IMR-90 (cell line): ENCODE measurements at regions not wholly inside any gene's neighbourhood (a gene's known extent, or its start where the extent isn't known, plus 50 kb on each side); places are given as distances from the start of the nearest gene placed in this dataset.

ENCODE experiments used
- ATAC-seq: fragments of 200-7000 bp; cut with Tn5 transposase; 2 replicates; pipeline ENCODE4 v1.9.1; 2020; ENCODE audit warnings: low read depth, mild to moderate bottlenecking, moderate library complexity
- BruUV-seq: library from RNA; stranded (reverse); fragments of 400-500 nt; replicated peaks from 2 replicates; lab custom pipeline; 2021; lab: Mats Ljungman, UMichigan
- CTCF ChIA-PET: fragments of 300-600 bp; formaldehyde crosslinking; extraction: SDS; loops from one replicate; lab custom pipeline; 2021; ENCODE audit warnings: antibody characterized with exemption; lab: Yijun Ruan, JAX
- POLR2A ChIA-PET: fragments of 300-600 bp; sonication (Branson Sonifier 250); formaldehyde crosslinking; loops from one replicate; lab custom pipeline; 2022; ENCODE audit warnings: antibody characterized with exemption; ENCODE audit not compliant: unreplicated experiment; lab: Charles Lee
- DNase-seq: peaks from one replicate; pipeline ENCODE4 v3.0.0; 2013
- H2AFZ ChIP-seq: replicated peaks from 2 replicates; pipeline ENCODE3; 2013; ENCODE audit warnings: low read length, mild to moderate bottlenecking; ENCODE audit not compliant: poor library complexity
- H2AK5ac ChIP-seq: 2 replicates; pipeline ENCODE4 v1.6.1; 2013; ENCODE audit warnings: low read depth, low read length, inconsistent platforms
- H2AK9ac ChIP-seq: replicated peaks from 2 replicates; pipeline ENCODE3; 2013; ENCODE audit warnings: mild to moderate bottlenecking, low read depth, low read length, moderate library complexity; ENCODE audit not compliant: poor library complexity
- H2BK120ac ChIP-seq: 2 replicates; pipeline ENCODE4 v1.6.1; 2013; ENCODE audit warnings: low read depth, low read length, inconsistent platforms
- H2BK15ac ChIP-seq: 3 replicates; pipeline ENCODE4 v1.6.1; 2013; ENCODE audit warnings: low read depth, low read length, inconsistent platforms
- H2BK20ac ChIP-seq: 2 replicates; pipeline ENCODE4 v1.6.1; 2013; ENCODE audit warnings: low read depth, mild to moderate bottlenecking, inconsistent platforms, low read length, moderate library complexity
- H2BK5ac ChIP-seq: 2 replicates; pipeline ENCODE4 v1.6.1; 2013; ENCODE audit warnings: mild to moderate bottlenecking, low read depth, low read length, inconsistent platforms; ENCODE audit not compliant: poor library complexity, severe bottlenecking
- H3K14ac ChIP-seq: replicated peaks from 2 replicates; pipeline ENCODE4 v1.6.1; 2013; ENCODE audit warnings: low read depth, low read length, inconsistent platforms
- H3K18ac ChIP-seq: 2 replicates; pipeline ENCODE4 v1.6.1; 2013; ENCODE audit warnings: low read depth, low read length, control low read depth
- H3K23ac ChIP-seq: 2 replicates; pipeline ENCODE4 v1.6.1; 2013; ENCODE audit warnings: low read depth, low read length, inconsistent platforms
- H3K27ac ChIP-seq: 2 replicates; pipeline ENCODE4 v1.5.1; 2013; ENCODE audit warnings: mild to moderate bottlenecking, control low read depth, low read length; ENCODE audit not compliant: insufficient read depth
- H3K27me3 ChIP-seq: 2 replicates; pipeline ENCODE4 v1.6.1; 2013; ENCODE audit warnings: low read length; ENCODE audit not compliant: control insufficient read depth, insufficient read depth
- H3K36me3 ChIP-seq: 2 replicates; pipeline ENCODE4 v1.6.1; 2013; ENCODE audit warnings: low read length, mixed read lengths; ENCODE audit not compliant: control insufficient read depth, insufficient read depth
- H3K4ac ChIP-seq: 2 replicates; pipeline ENCODE4 v1.6.1; 2013; ENCODE audit warnings: low read depth, low read length, inconsistent platforms
- H3K4me1 ChIP-seq: 2 replicates; pipeline ENCODE4 v1.6.1; 2013; ENCODE audit warnings: low read length, mixed read lengths; ENCODE audit not compliant: control insufficient read depth, insufficient read depth
- H3K4me2 ChIP-seq: 2 replicates; pipeline ENCODE4 v1.6.1; 2013; ENCODE audit warnings: low read depth, mild to moderate bottlenecking, control low read depth, low read length, moderate library complexity
- H3K4me3 ChIP-seq: 2 replicates; pipeline ENCODE4 v1.5.1; 2013; ENCODE audit warnings: low read depth, mild to moderate bottlenecking, control low read depth, low read length, moderate library complexity; ENCODE audit not compliant: insufficient read depth
- H3K56ac ChIP-seq: 2 replicates; pipeline ENCODE4 v1.6.1; 2013; ENCODE audit warnings: low read length, inconsistent platforms; ENCODE audit not compliant: insufficient read depth; ENCODE audit errors: extremely low read depth
- H3K79me1 ChIP-seq, 2 experiments: 2 replicates each; pipeline ENCODE4 v1.6.1; 2013; ENCODE audit warnings: low read length in 2 of 2, inconsistent platforms in 1 of 2, low read depth in 1 of 2
- H3K9ac ChIP-seq: 2 replicates; pipeline ENCODE4 v1.6.1; 2013; ENCODE audit warnings: low read depth, low read length, control low read depth
- H3K9me1 ChIP-seq: 2 replicates; pipeline ENCODE4 v1.6.1; 2013; ENCODE audit warnings: low read length, inconsistent platforms; ENCODE audit not compliant: insufficient read depth
- H3K9me3 ChIP-seq: 2 replicates; pipeline ENCODE4 v1.6.1; 2013; ENCODE audit warnings: low read length; ENCODE audit not compliant: control insufficient read depth, insufficient read depth
- H4K20me1 ChIP-seq: 2 replicates; pipeline ENCODE4 v1.6.1; 2013; ENCODE audit warnings: low read length, inconsistent platforms; ENCODE audit not compliant: insufficient read depth
- H4K5ac ChIP-seq: 2 replicates; pipeline ENCODE4 v1.6.1; 2013; ENCODE audit warnings: mild to moderate bottlenecking, low read depth, low read length, control low read depth
- H4K8ac ChIP-seq, 2 experiments: 2 replicates each; pipeline ENCODE4 v1.6.1; 2013; ENCODE audit warnings: low read depth in 2 of 2, low read length in 2 of 2, control low read depth in 1 of 2, inconsistent platforms in 1 of 2
- H4K91ac ChIP-seq: 2 replicates; pipeline ENCODE4 v1.6.1; 2013; ENCODE audit warnings: low read depth, low read length, inconsistent platforms; ENCODE audit not compliant: insufficient read depth
- BHLHE40 ChIP-seq: fragments of 150-350 bp; IDR thresholded peaks from 2 replicates; pipeline ENCODE4 v1.6.1; 2016; ENCODE audit warnings: mild to moderate bottlenecking, low read depth, low read length
- CEBPB ChIP-seq: IDR thresholded peaks from 2 replicates; pipeline ENCODE4 v1.6.1; 2012; ENCODE audit warnings: low read depth, low read length, improper control_type of control experiment
- CHD1 ChIP-seq: IDR thresholded peaks from 2 replicates; pipeline ENCODE4 v1.6.1; 2012; ENCODE audit warnings: low read depth, low read length, improper control_type of control experiment
- FOS ChIP-seq: fragments of 150-350 bp; IDR thresholded peaks from 2 replicates; pipeline ENCODE4 v1.6.1; 2016; ENCODE audit warnings: low read depth, low read length
- MAFK ChIP-seq: IDR thresholded peaks from 2 replicates; pipeline ENCODE4 v1.6.1; 2012; ENCODE audit warnings: low read depth, low read length, improper control_type of control experiment
- MAZ ChIP-seq: IDR thresholded peaks from 2 replicates; pipeline ENCODE4 v1.6.1; 2012; ENCODE audit warnings: low read depth, mild to moderate bottlenecking, low read length, improper control_type of control experiment, moderate library complexity, borderline replicate concordance
- MXI1 ChIP-seq: IDR thresholded peaks from 2 replicates; pipeline ENCODE4 v1.6.1; 2012; ENCODE audit warnings: low read depth, mild to moderate bottlenecking, low read length, moderate library complexity, borderline replicate concordance
- NFE2L2 ChIP-seq: fragments of 150-350 bp; IDR thresholded peaks from 2 replicates; pipeline ENCODE4 v1.6.1; 2016; ENCODE audit warnings: low read depth, mild to moderate bottlenecking, low read length
- POLR2A ChIP-seq: IDR thresholded peaks from 2 replicates; pipeline ENCODE4 v1.6.1; 2012; ENCODE audit warnings: mild to moderate bottlenecking, low read depth, low read length
- RAD21 ChIP-seq: IDR thresholded peaks from 2 replicates; pipeline ENCODE4 v1.6.1; 2012; ENCODE audit warnings: low read length, improper control_type of control experiment
- RCOR1 ChIP-seq: IDR thresholded peaks from 2 replicates; pipeline ENCODE4 v1.6.1; 2012; ENCODE audit warnings: mild to moderate bottlenecking, low read length, improper control_type of control experiment; ENCODE audit not compliant: insufficient replicate concordance
- RFX5 ChIP-seq: IDR thresholded peaks from 2 replicates; pipeline ENCODE4 v1.8.0; 2012; ENCODE audit warnings: low read depth, mild to moderate bottlenecking, low read length, moderate library complexity
- SMC3 ChIP-seq: fragments of 150-350 bp; IDR thresholded peaks from 2 replicates; pipeline ENCODE4 v1.6.1; 2016; ENCODE audit warnings: low read depth, mild to moderate bottlenecking, antibody characterized with exemption, low read length, moderate library complexity
- WGBS, 2 experiments: methylation state at CpG; one replicate each; pipeline versions ENCODE4 v1.1.5 to v1.1.7; 2013; ENCODE audit warnings: missing lambda C conversion rate in 2 of 2; ENCODE audit not compliant: insufficient read length in 1 of 2; ENCODE audit errors: extremely low coverage in 2 of 2; 5-methylcytosine and 5-hydroxymethylcytosine counted together
- dilution Hi-C: fragments of 300-500 bp; cut with HindIII; formaldehyde crosslinking; loops from one replicate; pipeline ENCODE4 v1.14.3; 2018; ENCODE audit warnings: low sequenced_read_pairs; ENCODE audit not compliant: unreplicated experiment
- in situ Hi-C: fragments of 300-500 bp; cut with MboI; formaldehyde crosslinking; loops from 3 replicates; pipeline ENCODE4 v1.14.3; 2019; ENCODE audit warnings: low sequenced_read_pairs, inconsistent platforms, mixed read lengths
- intact Hi-C: fragments of 100-400 bp; cut with micrococcal nuclease; formaldehyde crosslinking; loops from 2 replicates; pipeline ENCODE4 v1.10.0; 2022
- TF ChIP-seq, protein P1 (sequence below): fragments of 150-350 bp; IDR thresholded peaks from 2 replicates; pipeline ENCODE4 v1.6.1; 2016; ENCODE audit warnings: low read depth, mild to moderate bottlenecking, low read length, moderate library complexity, borderline replicate concordance
- TF ChIP-seq, protein P2 (sequence below): fragments of 150-350 bp; IDR thresholded peaks from 2 replicates; pipeline ENCODE4 v1.6.1; 2017; ENCODE audit warnings: mild to moderate bottlenecking, antibody characterized with exemption, low read length, low read depth
- TF ChIP-seq, protein P3 (sequence below): conservative IDR thresholded peaks from 2 replicates; pipeline ENCODE4 v1.5.1; 2012; ENCODE audit warnings: mild to moderate bottlenecking, low read depth, low read length, improper control_type of control experiment

DNA sequence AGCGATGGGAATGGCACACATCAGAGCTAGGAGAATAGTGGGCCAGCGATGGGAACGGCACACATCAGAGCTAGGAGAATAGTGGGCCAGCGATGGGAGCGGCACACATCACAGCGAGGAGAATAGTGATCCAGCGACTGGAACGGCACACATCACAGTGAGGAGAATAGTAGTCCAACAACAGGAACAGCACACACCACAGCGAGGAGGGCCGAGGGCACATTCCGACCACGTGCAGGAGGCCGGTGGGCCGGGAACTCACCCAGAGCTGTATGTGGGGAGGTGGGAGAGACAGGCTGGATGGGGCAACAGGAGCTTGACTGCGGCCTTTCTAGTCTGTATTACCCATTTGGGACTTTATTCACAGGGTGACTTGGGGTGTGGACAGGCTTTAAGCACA, 271.1 kb upstream of the IRX4 start:
- BruUV-seq = no TSS peak

More for the DNA sequence above, 271.1 kb upstream of the IRX4 start:
- intact Hi-C loops (no loop called here), in situ Hi-C loops (no loop called here), dilution Hi-C loops (no loop called here)
- H3K14ac ChIP-seq = no peak overlapping the region
- no peak overlapping the region for H2BK20ac ChIP-seq
- WGBS, 2 experiments = 48% methylated on average over 4 of the region's 15 CpGs; no CpG with 5 or more reads in 1 of the 2 experiments
- no peak overlapping the region for H3K9ac ChIP-seq
- CTCF ChIA-PET = no interaction called here
- POLR2A ChIA-PET = no interaction called here
- H4K5ac ChIP-seq = no peak overlapping the region
- H3K4me1 ChIP-seq = no peaks in the 10 kb centered on the region
- no peak overlapping the region for H2BK120ac ChIP-seq
- no peak overlapping the region for H4K91ac ChIP-seq
- H3K79me1 ChIP-seq = no peaks in the 10 kb centered on the region
- H3K23ac ChIP-seq = no peak overlapping the region
- peaks cover 28% of the 10 kb centered on the region for H3K9me3 ChIP-seq
- H3K4ac ChIP-seq = no peak overlapping the region
- no peak overlapping the region for H2BK5ac ChIP-seq
- H4K20me1 ChIP-seq = no peaks in the 10 kb centered on the region
- H3K27ac ChIP-seq = no peak overlapping the region
- no peak for ATAC-seq
- no peaks in the 10 kb centered on the region for H3K36me3 ChIP-seq
- no peak for TF ChIP-seq CEBPB
- TF ChIP-seq NFE2L2 = no peak
- no peak for TF ChIP-seq CHD1
- TF ChIP-seq FOS = no peak
- no peak for TF ChIP-seq RCOR1
- no peak for TF ChIP-seq MAFK
- no peak for TF ChIP-seq RFX5
- no peak for TF ChIP-seq BHLHE40
- TF ChIP-seq POLR2A = no peak
- TF ChIP-seq, protein P1, sequence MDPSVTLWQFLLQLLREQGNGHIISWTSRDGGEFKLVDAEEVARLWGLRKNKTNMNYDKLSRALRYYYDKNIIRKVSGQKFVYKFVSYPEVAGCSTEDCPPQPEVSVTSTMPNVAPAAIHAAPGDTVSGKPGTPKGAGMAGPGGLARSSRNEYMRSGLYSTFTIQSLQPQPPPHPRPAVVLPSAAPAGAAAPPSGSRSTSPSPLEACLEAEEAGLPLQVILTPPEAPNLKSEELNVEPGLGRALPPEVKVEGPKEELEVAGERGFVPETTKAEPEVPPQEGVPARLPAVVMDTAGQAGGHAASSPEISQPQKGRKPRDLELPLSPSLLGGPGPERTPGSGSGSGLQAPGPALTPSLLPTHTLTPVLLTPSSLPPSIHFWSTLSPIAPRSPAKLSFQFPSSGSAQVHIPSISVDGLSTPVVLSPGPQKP = no peak
- TF ChIP-seq, protein P2, sequence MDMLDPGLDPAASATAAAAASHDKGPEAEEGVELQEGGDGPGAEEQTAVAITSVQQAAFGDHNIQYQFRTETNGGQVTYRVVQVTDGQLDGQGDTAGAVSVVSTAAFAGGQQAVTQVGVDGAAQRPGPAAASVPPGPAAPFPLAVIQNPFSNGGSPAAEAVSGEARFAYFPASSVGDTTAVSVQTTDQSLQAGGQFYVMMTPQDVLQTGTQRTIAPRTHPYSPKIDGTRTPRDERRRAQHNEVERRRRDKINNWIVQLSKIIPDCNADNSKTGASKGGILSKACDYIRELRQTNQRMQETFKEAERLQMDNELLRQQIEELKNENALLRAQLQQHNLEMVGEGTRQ = no peak
- no peak for TF ChIP-seq MAZ
- no peak for TF ChIP-seq RAD21
- TF ChIP-seq, protein P3, sequence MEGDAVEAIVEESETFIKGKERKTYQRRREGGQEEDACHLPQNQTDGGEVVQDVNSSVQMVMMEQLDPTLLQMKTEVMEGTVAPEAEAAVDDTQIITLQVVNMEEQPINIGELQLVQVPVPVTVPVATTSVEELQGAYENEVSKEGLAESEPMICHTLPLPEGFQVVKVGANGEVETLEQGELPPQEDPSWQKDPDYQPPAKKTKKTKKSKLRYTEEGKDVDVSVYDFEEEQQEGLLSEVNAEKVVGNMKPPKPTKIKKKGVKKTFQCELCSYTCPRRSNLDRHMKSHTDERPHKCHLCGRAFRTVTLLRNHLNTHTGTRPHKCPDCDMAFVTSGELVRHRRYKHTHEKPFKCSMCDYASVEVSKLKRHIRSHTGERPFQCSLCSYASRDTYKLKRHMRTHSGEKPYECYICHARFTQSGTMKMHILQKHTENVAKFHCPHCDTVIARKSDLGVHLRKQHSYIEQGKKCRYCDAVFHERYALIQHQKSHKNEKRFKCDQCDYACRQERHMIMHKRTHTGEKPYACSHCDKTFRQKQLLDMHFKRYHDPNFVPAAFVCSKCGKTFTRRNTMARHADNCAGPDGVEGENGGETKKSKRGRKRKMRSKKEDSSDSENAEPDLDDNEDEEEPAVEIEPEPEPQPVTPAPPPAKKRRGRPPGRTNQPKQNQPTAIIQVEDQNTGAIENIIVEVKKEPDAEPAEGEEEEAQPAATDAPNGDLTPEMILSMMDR = no peak
- no peak for TF ChIP-seq MXI1
- no peak for TF ChIP-seq SMC3
- no peak overlapping the region for H3K18ac ChIP-seq
- H3K27me3 ChIP-seq = no peaks in the 10 kb centered on the region
- no peaks in the 10 kb centered on the region for H3K9me1 ChIP-seq
- no peak overlapping the region for H2BK15ac ChIP-seq
- peak overlapping the region; percentile 43 for H2AFZ ChIP-seq
- H3K4me3 ChIP-seq = no peak overlapping the region
- no peak overlapping the region for H2AK5ac ChIP-seq
- no peak overlapping the region for H3K56ac ChIP-seq
- H4K8ac ChIP-seq = no peak overlapping the region
- H2AK9ac ChIP-seq = no peak overlapping the region
- H3K4me2 ChIP-seq = no peak overlapping the region
- DNase-seq = no peak
